Mucosa of stomach (tissue), 1 donor: ENCODE measurements at regions not wholly inside any gene's neighbourhood (a gene's known extent, or its start where the extent isn't known, plus 50 kb on each side); places are given as distances from the start of the nearest gene placed in this dataset.

Experiments
- H3K27me3 ChIP-seq: one replicate; pipeline ENCODE4 v1.7.0; 2013; ENCODE audit warnings: mild to moderate bottlenecking, low read length; ENCODE audit not compliant: control insufficient read depth, insufficient read depth
- H3K36me3 ChIP-seq: one replicate; pipeline ENCODE4 v1.7.0; 2013; ENCODE audit warnings: low read length; ENCODE audit not compliant: control insufficient read depth, insufficient read depth
- H3K4me1 ChIP-seq: one replicate; pipeline ENCODE4 v1.7.0; 2013; ENCODE audit warnings: mild to moderate bottlenecking, low read length; ENCODE audit not compliant: control insufficient read depth, insufficient read depth
- H3K4me3 ChIP-seq: one replicate; pipeline ENCODE4 v1.7.0; 2013; ENCODE audit warnings: low read length
- H3K9ac ChIP-seq: one replicate; pipeline ENCODE4 v1.7.0; 2013; ENCODE audit warnings: mild to moderate bottlenecking, low read length, moderate library complexity
- H3K9me3 ChIP-seq: one replicate; pipeline ENCODE4 v1.7.0; 2013; ENCODE audit warnings: mild to moderate bottlenecking, low read length, moderate library complexity; ENCODE audit not compliant: control insufficient read depth
- donor health status: Pancreatic carcinoma.

DNA sequence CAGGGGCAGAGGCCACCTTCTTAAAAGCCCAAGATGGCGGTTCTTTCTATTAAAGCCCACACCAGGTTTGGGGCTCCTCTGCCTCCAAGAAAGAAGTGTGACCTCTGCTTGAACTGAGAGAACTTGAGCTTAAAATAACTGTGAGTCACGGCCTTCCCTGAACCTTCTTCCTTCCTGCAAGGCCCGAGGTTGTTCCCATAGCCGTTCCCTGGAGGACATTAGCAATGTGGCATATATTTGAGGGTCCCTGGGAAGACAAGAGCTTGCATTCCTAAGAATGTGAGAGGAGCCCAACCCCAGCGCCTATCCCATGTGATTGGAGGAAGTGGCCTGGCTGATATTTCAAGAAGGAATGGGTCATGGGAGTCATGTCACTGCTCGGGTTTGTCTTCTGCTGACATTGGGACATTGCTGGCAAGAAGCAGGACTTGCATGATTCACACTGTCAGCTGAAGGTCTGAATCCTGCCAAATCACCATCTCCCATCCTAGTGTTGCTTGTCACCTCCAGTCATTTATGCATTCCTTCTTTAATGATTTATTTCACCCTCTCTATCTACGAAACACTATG lies 168.1 kb downstream of the TRIB2 start:
- no peaks in the 10 kb centered on the region for H3K4me1 ChIP-seq

DNA sequence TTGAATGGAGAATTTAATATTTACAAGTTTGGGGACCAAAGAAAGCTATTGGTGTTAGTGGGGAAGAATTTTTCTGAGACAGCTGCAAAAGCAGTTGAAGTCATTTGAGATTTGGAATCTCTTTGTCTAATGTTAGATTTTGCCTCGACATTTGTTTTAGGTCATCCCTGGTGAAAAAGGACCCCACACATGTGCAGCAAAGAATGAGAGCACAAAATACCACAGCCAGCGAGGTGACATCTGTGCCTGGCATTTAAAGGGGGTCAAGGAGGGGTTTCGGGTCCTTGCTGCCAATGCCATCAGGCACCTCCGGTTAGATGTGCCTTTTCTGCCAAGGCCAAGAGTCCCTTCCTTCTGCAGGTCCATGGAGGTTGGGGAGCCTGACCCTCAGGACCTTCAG lies 173.3 kb downstream of the TRIB2 start:
- H3K27me3 ChIP-seq, result no peaks in the 10 kb centered on the region
- H3K9me3 ChIP-seq, result no peaks in the 10 kb centered on the region
- H3K4me1 ChIP-seq, result no peaks in the 10 kb centered on the region
- H3K36me3 ChIP-seq, result no peaks in the 10 kb centered on the region
- H3K4me3 ChIP-seq, result no peak overlapping the region
- no peak overlapping the region for H3K9ac ChIP-seq

More for the DNA sequence above, 168.1 kb downstream of the TRIB2 start:
- Histone ChIP-seq H3K9ac (no peak overlapping the region), H3K4me3 (no peak overlapping the region), H3K36me3 (no peaks in the 10 kb centered on the region), H3K27me3 (no peaks in the 10 kb centered on the region), H3K9me3 (no peaks in the 10 kb centered on the region)

DNA sequence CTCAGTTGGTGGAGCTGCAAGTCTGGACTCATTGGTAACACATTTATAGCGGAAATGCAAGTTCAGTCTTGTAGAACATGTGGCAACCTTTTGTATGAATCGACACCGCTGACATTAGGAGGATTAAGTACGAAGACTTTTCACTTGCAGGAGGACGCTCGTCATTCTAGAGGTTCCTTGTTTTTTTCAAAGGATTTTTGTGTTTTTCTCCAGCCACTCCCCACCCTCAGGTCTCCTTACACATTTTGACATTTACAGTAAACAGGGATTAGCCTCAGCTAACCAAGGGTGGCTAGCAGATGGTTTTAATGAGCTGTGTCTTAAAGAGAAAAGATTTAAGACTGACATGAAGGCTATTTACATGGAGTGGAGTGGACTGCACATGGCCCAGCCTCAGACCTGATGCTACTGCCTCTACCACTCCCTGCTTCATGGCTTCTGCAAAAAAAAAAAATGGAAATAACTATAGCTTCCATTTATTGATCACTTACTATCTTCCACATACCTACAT lies 173.8 kb downstream of the TRIB2 start:
- Histone ChIP-seq H3K9me3 (no peaks in the 10 kb centered on the region), H3K27me3 (no peaks in the 10 kb centered on the region), H3K36me3 (no peaks in the 10 kb centered on the region), H3K4me3 (no peak overlapping the region), H3K4me1 (no peaks in the 10 kb centered on the region), H3K9ac (no peak overlapping the region)

DNA sequence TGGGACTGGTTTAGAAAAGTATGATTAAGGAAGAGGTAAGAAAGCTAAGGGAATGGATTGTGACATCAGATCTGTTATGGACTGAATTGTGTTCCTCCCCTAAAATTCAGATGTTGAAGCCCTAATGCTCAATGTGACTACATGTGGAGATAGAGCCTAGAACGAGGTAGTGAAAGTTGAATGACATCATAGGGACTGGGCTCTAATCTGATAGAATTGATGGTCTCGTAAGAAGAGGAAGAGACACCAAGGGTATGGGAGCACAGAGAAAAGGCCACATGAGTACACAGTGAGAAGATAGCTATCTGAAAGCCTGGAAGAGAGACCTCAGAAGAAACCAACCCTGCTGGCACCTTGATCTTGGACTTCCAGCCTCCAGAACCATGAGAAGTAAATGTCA lies 178.3 kb downstream of the TRIB2 start:
- Histone ChIP-seq H3K9me3 (no peaks in the 10 kb centered on the region), H3K4me1 (no peaks in the 10 kb centered on the region), H3K27me3 (no peaks in the 10 kb centered on the region), H3K36me3 (no peaks in the 10 kb centered on the region), H3K4me3 (no peak overlapping the region), H3K9ac (no peak overlapping the region)

GRCh38 chr2:12896318-12896982 lies 179.7 kb downstream of the TRIB2 start:
- H3K4me1 ChIP-seq, result no peaks in the 10 kb centered on the region
- H3K4me3 ChIP-seq, result no peak overlapping the region
- H3K36me3 ChIP-seq, result no peaks in the 10 kb centered on the region
- H3K9ac ChIP-seq, result no peak overlapping the region
- H3K27me3 ChIP-seq, result no peaks in the 10 kb centered on the region
- H3K9me3 ChIP-seq, result no peaks in the 10 kb centered on the region

GRCh38 chr2:12897181-12897580 lies 180.4 kb downstream of the TRIB2 start:
- Histone ChIP-seq H3K27me3 (no peaks in the 10 kb centered on the region), H3K4me1 (no peaks in the 10 kb centered on the region), H3K9ac (no peak overlapping the region), H3K36me3 (no peaks in the 10 kb centered on the region), H3K4me3 (no peak overlapping the region), H3K9me3 (no peaks in the 10 kb centered on the region)

DNA sequence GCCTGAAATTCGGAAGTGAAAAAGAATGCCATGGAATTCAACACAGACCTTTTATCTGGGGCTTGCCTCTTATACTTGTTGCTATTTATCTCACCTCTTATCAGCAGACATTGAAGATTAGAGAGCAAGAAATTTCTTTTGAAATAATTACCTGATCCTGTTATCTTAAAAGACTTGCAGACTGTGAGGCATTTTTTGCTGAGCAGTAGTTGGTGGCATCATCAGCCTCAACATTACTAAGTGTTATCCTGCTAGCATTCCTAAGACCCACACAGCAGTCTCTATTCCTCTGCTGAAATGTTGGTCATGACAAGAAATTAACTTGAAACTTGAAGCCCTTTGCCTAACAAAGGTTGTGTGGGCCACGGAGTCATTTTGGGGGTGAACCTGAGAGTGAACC lies 186.5 kb downstream of the TRIB2 start:
- no peaks in the 10 kb centered on the region for H3K9me3 ChIP-seq
- no peaks in the 10 kb centered on the region for H3K36me3 ChIP-seq
- H3K27me3 ChIP-seq, result no peaks in the 10 kb centered on the region
- no peaks in the 10 kb centered on the region for H3K4me1 ChIP-seq
- no peak overlapping the region for H3K9ac ChIP-seq
- H3K4me3 ChIP-seq, result no peak overlapping the region

DNA sequence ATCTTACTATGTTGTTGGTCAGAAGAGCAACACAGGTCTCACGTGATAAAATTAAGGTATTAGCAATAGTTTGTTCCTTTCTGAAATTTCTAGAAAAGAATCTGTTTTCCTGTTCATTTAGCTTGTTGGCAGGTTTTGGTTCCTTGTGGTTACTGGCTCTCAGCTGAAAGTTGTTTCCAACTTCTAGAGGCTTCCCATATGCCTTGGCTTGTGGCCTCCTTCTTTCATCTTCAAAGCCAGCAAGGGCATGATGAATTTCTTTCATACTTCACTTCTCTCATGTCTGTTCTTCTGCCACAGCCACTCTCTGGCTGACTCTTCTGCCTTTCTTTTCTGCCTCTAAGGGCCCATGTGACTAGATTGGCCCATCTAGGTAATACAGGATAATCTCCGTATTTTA lies 193.7 kb downstream of the TRIB2 start:
- Histone ChIP-seq H3K27me3 (no peaks in the 10 kb centered on the region), H3K36me3 (no peaks in the 10 kb centered on the region), H3K4me1 (no peaks in the 10 kb centered on the region), H3K9me3 (no peaks in the 10 kb centered on the region), H3K9ac (no peak overlapping the region), H3K4me3 (no peak overlapping the region)

GRCh38 chr2:12915787-12916186 lies 199.1 kb downstream of the TRIB2 start:
- Histone ChIP-seq H3K9ac (no peak overlapping the region), H3K4me1 (peaks cover 10% of the 10 kb centered on the region), H3K9me3 (no peaks in the 10 kb centered on the region), H3K4me3 (no peak overlapping the region), H3K27me3 (no peaks in the 10 kb centered on the region), H3K36me3 (no peaks in the 10 kb centered on the region)

- Histone ChIP-seq H3K9ac (no peak overlapping the region), H3K36me3 (no peaks in the 10 kb centered on the region), H3K9me3 (no peaks in the 10 kb centered on the region), H3K4me3 (no peak overlapping the region), H3K27me3 (no peaks in the 10 kb centered on the region), H3K4me1 (peaks cover 10% of the 10 kb centered on the region)
Observed at GRCh38 chr2:12918138-12918834, 201.6 kb downstream of the TRIB2 start.

DNA sequence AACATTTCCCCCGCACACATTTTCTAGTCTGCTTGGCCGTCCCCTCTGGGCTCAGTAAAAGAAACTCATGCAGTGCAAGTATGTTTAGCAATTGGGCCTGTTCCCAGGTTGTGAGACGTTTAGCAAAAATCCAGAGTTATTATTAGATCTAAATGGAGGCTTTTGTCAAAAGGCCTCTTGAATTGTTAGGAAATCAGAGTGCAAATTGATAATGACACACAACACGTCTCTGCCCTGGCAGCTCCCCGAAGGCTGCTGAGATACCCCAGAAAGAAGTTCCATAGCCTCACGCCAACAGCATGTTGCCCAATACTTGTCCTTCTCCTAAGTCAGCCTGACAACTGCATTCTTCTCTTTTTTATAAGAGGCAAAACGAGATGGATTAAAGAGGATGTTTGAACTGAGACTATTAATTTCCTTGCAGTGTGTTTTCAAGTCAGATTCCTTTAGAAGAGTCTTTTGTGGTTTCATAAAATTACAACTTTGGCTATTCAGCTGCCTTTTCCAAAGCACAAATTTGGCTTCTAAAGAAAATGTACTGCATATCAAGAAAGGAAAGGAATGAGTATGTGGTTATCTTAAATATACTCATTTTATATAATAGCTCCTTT lies 202.2 kb downstream of the TRIB2 start:
- Histone ChIP-seq H3K36me3 (no peaks in the 10 kb centered on the region), H3K9ac (no peak overlapping the region), H3K9me3 (no peaks in the 10 kb centered on the region), H3K27me3 (no peaks in the 10 kb centered on the region), H3K4me3 (no peak overlapping the region), H3K4me1 (peaks cover 10% of the 10 kb centered on the region)

DNA sequence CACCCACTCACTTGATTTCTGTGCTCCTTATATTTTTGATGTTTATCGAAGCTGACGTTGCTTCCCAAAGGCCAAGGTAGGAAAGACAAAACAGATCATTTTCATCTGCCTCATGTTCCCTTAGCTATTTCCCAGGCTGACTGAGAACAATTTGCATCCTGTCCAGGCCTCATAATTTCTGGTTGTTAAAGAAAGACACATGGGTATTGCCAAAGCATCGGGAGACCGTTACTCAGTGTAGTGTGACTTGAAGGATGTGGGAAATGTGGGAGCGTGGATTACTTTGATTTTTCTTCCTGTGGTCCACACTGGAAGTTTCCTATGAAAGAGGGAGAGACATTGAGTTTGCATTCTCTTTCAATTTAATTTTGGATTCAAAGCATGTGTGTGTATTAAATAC lies 204.6 kb downstream of the TRIB2 start:
- Histone ChIP-seq H3K9ac (no peak overlapping the region), H3K27me3 (no peaks in the 10 kb centered on the region), H3K4me3 (no peak overlapping the region), H3K36me3 (no peaks in the 10 kb centered on the region), H3K9me3 (no peaks in the 10 kb centered on the region), H3K4me1 (peaks cover 10% of the 10 kb centered on the region)
